Activated CD8-positive, alpha-beta memory T cell treated with anti-CD3 and anti-CD28 coated beads, Interleukin-2, amount 50 U/mL, for 48 hours (primary cell): ENCODE measurements at regions not wholly inside any gene's neighbourhood (a gene's known extent, or its start where the extent isn't known, plus 50 kb on each side); places are given as distances from the start of the nearest gene placed in this dataset.
A peak's percentile ranks its signal among the peaks of the same experiment; 100 is the strongest.
"Not testable (repeated sequence)": the region's sequence is repeated elsewhere in the genome, so short reads cannot be mapped to it uniquely, and the experiment has no call there.

ENCODE experiments used
- DNase-seq: peaks from one replicate; pipeline ENCODE4 v3.0.0-alpha.2; 2020

GRCh38 chr5:100479079-100479688 lies 56.0 kb upstream of the FAM174A start:
- no peak for DNase-seq

- DNase-seq = no peak
These were observed 63.1 kb upstream of the FAM174A start for GRCh38 chr5:100472091-100472490.

- DNase-seq = no peak
These were observed 65.4 kb upstream of the FAM174A start for GRCh38 chr5:100469767-100470166.

GRCh38 chr5:100464418-100464817 lies 70.8 kb upstream of the FAM174A start:
- no peak for DNase-seq

- DNase-seq = no peak
These were observed 78.6 kb upstream of the FAM174A start for GRCh38 chr5:100456615-100457014.

GRCh38 chr5:100452126-100452525 lies 83.0 kb upstream of the FAM174A start:
- DNase-seq = no peak

GRCh38 chr5:100448111-100448528 lies 87.1 kb upstream of the FAM174A start:
- DNase-seq = no peak

- DNase-seq = no peak
These were observed 88.2 kb upstream of the FAM174A start for GRCh38 chr5:100446879-100447430.

- no peak for DNase-seq
These were observed 90.2 kb upstream of the FAM174A start for GRCh38 chr5:100444961-100445360.

- DNase-seq = no peak
These were observed 100.4 kb upstream of the FAM174A start for GRCh38 chr5:100434815-100435214.

- DNase-seq = no peak
These were observed 102.4 kb upstream of the FAM174A start for GRCh38 chr5:100432741-100433140.

- peak; percentile 64 for DNase-seq
These were observed 104.6 kb upstream of the FAM174A start for GRCh38 chr5:100430268-100431195.

GRCh38 chr5:100424787-100425186 lies 110.4 kb upstream of the FAM174A start:
- no peak for DNase-seq

GRCh38 chr5:100424017-100424416 lies 111.2 kb upstream of the FAM174A start:
- no peak for DNase-seq

- DNase-seq = no peak
These were observed 111.8 kb upstream of the FAM174A start for GRCh38 chr5:100423330-100423729.

- no peak for DNase-seq
These were observed 113.8 kb upstream of the FAM174A start for GRCh38 chr5:100421360-100421759.

GRCh38 chr5:100418231-100418630 lies 116.9 kb upstream of the FAM174A start:
- no peak for DNase-seq

GRCh38 chr5:100409660-100410151 lies 125.5 kb upstream of the FAM174A start:
- DNase-seq = no peak

- DNase-seq = no peak
These were observed 128.1 kb upstream of the FAM174A start for GRCh38 chr5:100407053-100407452.

GRCh38 chr5:100406640-100407039 lies 128.5 kb upstream of the FAM174A start:
- no peak for DNase-seq

- DNase-seq = no peak
These were observed 133.1 kb upstream of the FAM174A start for GRCh38 chr5:100402071-100402470.

- DNase-seq = no peak
These were observed 134.0 kb upstream of the FAM174A start for GRCh38 chr5:100401149-100401548.

GRCh38 chr5:100398815-100399214 lies 136.4 kb upstream of the FAM174A start:
- not testable (repeated sequence) for DNase-seq
